ENCODE measurements at regions not wholly inside any gene's neighbourhood (a gene's known extent, or its start where the extent isn't known, plus 50 kb on each side); places are given as distances from the start of the nearest gene placed in this dataset.

GRCh38 chr1:88317396-88317795 is 366.7 kb upstream of the PKN2 start:
- Mint-ChIP-seq H3K36me3 (no peaks in the 10 kb centered on the region), H3K4me3 (no peak overlapping the region), H3K9me3 (peaks cover 0 to 5% (median 2%) of the 10 kb centered on the region in 7 donors), H3K27me3 (ENCODE audit: low read depth in 3 of 3) (peaks cover 0 to 2% (median 0%) of the 10 kb centered on the region in 3 donors), H3K27ac (no peak overlapping the region), H3K4me1 (no peaks in the 10 kb centered on the region)
- H3K4me2 ChIP-seq (replicated peaks; ENCODE audit: extremely low read depth, low read length, poor library complexity, severe bottlenecking), result no peak overlapping the region
- no CpG with 5 or more reads among the region's 1 CpG for WGBS (ENCODE audit: insufficient coverage)
- no peak for DNase-seq
- H3K4me1 ChIP-seq (ENCODE audit: control insufficient read depth in 1 of 2, insufficient read depth in 2 of 2, low read length in 2 of 2), result no peaks in the 10 kb centered on the region
- no peak overlapping the region for H3K4me3 ChIP-seq (replicated peaks in 1 of 3; ENCODE audit: low read depth in 2 of 3, low read length in 3 of 3)
- no peaks in the 10 kb centered on the region for H4K20me1 ChIP-seq (ENCODE audit: insufficient read depth, low read length)
- TF ChIP-seq CTCF (IDR thresholded peaks at IDR 0.05), result no peak
- H3K9ac ChIP-seq (ENCODE audit: insufficient read depth, low read length, poor library complexity, severe bottlenecking), result no peak overlapping the region
- H3K27me3 ChIP-seq (ENCODE audit: control insufficient read depth in 2 of 2, insufficient read depth in 2 of 2, low read length in 2 of 2), result no peaks in the 10 kb centered on the region
- H3K27ac ChIP-seq (ENCODE audit: low read depth in 1 of 2, low read length in 2 of 2), result no peak overlapping the region
- H3K9me3 ChIP-seq (replicated peaks in 1 of 2; ENCODE audit: control insufficient read depth in 1 of 2, insufficient read depth in 1 of 2, low read length in 2 of 2), result no peaks in the 10 kb centered on the region
- H2AFZ ChIP-seq (ENCODE audit: insufficient read depth, low read depth, low read length, poor library complexity, severe bottlenecking), result no peak overlapping the region
- no peaks in the 10 kb centered on the region for H3K36me3 ChIP-seq (replicated peaks in 1 of 2; ENCODE audit: control insufficient read depth in 1 of 2, insufficient read depth in 2 of 2, low read length in 2 of 2)
- intact Hi-C loops (cut with micrococcal nuclease), result no loop called here
- no peaks in the 10 kb centered on the region for H3K79me2 ChIP-seq (ENCODE audit: insufficient read depth, low read length)

- Mint-ChIP-seq H3K4me1 (no peaks in the 10 kb centered on the region), H3K27me3 (ENCODE audit: low read depth in 3 of 3) (peaks cover 0 to 2% (median 0%) of the 10 kb centered on the region in 3 donors), H3K4me3 (no peak overlapping the region), H3K9me3 (peaks cover 0 to 7% (median 3%) of the 10 kb centered on the region in 7 donors), H3K27ac (no peak overlapping the region), H3K36me3 (no peaks in the 10 kb centered on the region)
- TF ChIP-seq CTCF (IDR thresholded peaks at IDR 0.05), result no peak
- Histone ChIP-seq H3K4me2 (replicated peaks; ENCODE audit: extremely low read depth, low read length, poor library complexity, severe bottlenecking) (no peak overlapping the region), H3K4me1 (ENCODE audit: control insufficient read depth in 1 of 2, insufficient read depth in 2 of 2, low read length in 2 of 2) (no peaks in the 10 kb centered on the region), H4K20me1 (ENCODE audit: insufficient read depth, low read length) (no peaks in the 10 kb centered on the region), H3K9ac (ENCODE audit: insufficient read depth, low read length, poor library complexity, severe bottlenecking) (no peak overlapping the region), H3K27ac (ENCODE audit: low read depth in 1 of 2, low read length in 2 of 2) (no peak overlapping the region), H3K9me3 (replicated peaks in 1 of 2; ENCODE audit: control insufficient read depth in 1 of 2, insufficient read depth in 1 of 2, low read length in 2 of 2) (no peaks in the 10 kb centered on the region), H3K4me3 (replicated peaks in 1 of 3; ENCODE audit: low read depth in 2 of 3, low read length in 3 of 3) (no peak overlapping the region), H3K36me3 (replicated peaks in 1 of 2; ENCODE audit: control insufficient read depth in 1 of 2, insufficient read depth in 2 of 2, low read length in 2 of 2) (no peaks in the 10 kb centered on the region), H3K27me3 (ENCODE audit: control insufficient read depth in 2 of 2, insufficient read depth in 2 of 2, low read length in 2 of 2) (no peaks in the 10 kb centered on the region), H2AFZ (ENCODE audit: insufficient read depth, low read depth, low read length, poor library complexity, severe bottlenecking) (no peak overlapping the region), H3K79me2 (ENCODE audit: insufficient read depth, low read length) (no peaks in the 10 kb centered on the region)
- WGBS (ENCODE audit: insufficient coverage), result 100% methylated on average over 4 of the region's 7 CpGs
- no peak for DNase-seq
- intact Hi-C loops (cut with micrococcal nuclease), result no loop called here
Measured at GRCh38 chr1:88318740-88319139, 365.3 kb upstream of the PKN2 start.

All from CD14-positive monocyte (primary cell).